Mucosa of gallbladder (tissue), 1 donor: ENCODE measurements at regions not wholly inside any gene's neighbourhood (a gene's known extent, or its start where the extent isn't known, plus 50 kb on each side); places are given as distances from the start of the nearest gene placed in this dataset.

Experiments used
- DNase-seq: peaks from one replicate; pipeline ENCODE4 v3.0.0-alpha.2; 2020; ENCODE audit warnings: low spot score
- donor health status: DM: no; HTN: no; CAD: no.

DNA sequence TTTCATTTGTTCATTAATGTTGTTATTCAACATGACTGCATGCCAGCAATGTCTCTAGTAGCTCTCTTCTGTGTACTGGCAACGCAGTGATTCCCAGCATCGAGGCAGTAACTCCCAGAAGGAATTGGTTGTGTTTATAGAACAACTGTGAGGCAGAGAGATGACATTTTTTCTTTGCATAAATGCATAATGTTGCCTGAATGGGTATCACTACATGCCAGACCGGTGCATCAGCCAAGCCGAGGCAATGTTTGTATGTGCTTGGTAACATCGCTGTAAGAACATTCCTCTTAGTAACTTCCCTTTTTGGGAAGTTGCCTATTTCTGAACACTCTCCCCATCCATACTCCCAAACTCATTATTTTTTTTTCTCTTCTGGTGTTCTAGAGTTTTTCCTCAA is 182.9 kb downstream of the HTR7 start:
- no peak for DNase-seq

DNA sequence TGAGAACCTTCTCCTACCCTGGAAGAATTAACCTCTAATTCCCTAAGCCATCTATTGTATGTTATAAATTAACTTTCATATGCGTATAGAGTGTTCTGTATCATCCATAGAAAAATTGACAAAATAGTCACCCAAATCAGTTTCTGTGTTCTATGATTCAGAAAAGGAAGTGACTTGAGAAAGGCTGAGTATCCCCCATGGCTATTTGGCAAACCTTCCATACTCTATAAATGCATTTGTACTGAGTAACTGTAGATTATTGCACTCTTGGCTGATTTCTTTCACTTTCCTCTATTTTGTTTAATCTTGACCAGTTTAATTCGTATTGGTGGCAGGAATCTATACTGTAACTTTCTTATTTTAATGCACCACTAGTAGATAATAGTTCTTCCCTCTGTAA is 182.2 kb downstream of the HTR7 start:
- DNase-seq = no peak
